WI38 (cell line): ENCODE measurements at regions not wholly inside any gene's neighbourhood (a gene's known extent, or its start where the extent isn't known, plus 50 kb on each side); places are given as distances from the start of the nearest gene placed in this dataset.

Experiments
- H3K4me3 ChIP-seq: 2 replicates; pipeline ENCODE4 v1.5.1; 2011; ENCODE audit warnings: low read depth, mild to moderate bottlenecking, control low read depth, low read length
- CTCF ChIP-seq: IDR thresholded peaks from 2 replicates; pipeline ENCODE4 v1.5.1; 2012; ENCODE audit warnings: low read depth, mild to moderate bottlenecking, control low read depth, low read length

DNA sequence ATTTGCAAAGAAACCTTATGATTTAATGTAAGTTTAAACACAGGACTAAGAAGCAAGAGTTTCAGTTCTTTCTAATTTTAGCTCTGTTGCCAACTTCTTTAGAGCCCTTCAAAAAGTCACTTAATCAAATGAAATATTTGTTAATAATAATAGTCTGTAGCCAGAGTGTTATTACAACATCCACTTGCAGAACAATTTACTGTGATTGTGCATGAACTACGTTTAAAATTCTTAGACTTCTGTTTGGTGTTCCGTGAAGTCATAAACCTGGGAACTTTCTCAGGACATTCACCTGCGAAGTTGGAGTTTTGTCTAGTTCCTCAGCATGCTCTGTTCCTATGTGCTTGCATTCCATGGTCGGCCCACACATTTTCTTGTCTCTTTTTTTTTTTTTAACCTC lies 244.0 kb upstream of the AVPR1A start:
- no peak overlapping the region for H3K4me3 ChIP-seq
- TF ChIP-seq CTCF: no peak

DNA sequence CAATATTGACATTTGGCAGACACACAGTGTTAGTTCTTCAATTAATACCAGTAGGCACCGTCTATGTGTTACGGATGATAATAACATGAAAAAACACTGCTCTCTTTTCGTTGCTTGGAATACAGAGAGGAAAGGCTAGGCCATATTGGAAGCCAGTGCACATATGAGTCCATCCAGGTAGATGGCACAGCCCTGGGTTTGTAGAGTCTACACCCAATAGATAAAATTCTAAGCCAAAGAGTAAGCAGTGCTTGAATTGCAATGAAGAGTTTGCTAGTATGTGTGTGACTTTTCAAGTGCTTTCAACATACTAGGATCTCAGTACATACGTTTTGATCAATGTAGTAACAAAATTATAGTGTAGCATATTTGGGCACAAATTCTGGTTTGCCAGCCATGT lies 243.3 kb upstream of the AVPR1A start:
- TF ChIP-seq CTCF: no peak
- no peak overlapping the region for H3K4me3 ChIP-seq

DNA sequence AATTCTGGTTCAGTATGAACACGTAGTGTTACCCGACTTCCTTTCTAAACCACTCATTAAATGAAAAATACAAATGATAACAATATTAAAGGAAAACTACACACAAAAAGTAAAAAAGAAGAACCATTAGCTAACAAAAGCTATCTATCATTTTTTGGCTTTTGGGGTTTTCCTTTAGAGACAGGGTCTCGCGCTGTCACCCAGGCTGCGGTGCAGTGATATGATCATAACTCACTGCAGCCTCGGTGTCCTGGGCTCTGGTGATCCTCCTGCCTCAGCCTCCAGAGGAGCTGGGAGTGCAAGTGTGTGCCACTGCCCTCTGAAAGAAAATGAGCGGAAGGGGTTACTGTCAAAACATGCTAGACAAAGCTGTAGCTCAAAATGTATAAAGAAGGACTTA lies 238.2 kb upstream of the AVPR1A start:
- no peak for TF ChIP-seq CTCF
- H3K4me3 ChIP-seq: no peak overlapping the region

GRCh38 chr12:63387771-63388170 lies 236.8 kb upstream of the AVPR1A start:
- H3K4me3 ChIP-seq: no peak overlapping the region
- no peak for TF ChIP-seq CTCF

GRCh38 chr12:63382930-63383329 lies 231.9 kb upstream of the AVPR1A start:
- no peak for TF ChIP-seq CTCF
- H3K4me3 ChIP-seq: no peak overlapping the region

GRCh38 chr12:63362791-63363190 lies 211.8 kb upstream of the AVPR1A start:
- H3K4me3 ChIP-seq: no peak overlapping the region

DNA sequence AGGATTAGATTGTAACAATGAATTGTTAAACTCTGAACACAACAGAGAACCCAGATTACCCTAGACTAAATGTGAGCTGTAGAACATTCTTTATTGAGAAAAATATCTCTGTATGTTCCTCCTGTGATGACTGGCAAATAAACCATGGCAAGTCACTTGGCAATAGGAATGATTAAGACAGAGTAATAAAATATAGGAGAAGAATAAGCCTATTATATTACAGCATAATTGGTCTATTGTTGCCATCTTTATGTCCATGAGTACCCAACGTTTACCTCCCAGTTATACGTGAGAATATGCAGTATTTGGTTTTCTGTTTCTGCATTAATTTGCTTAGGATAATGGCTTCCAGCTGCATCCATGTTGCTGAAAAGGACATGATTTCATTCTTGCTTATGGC lies 211.2 kb upstream of the AVPR1A start:
- no peak overlapping the region for H3K4me3 ChIP-seq
- TF ChIP-seq CTCF: no peak

More at GRCh38 chr12:63362791-63363190, 211.8 kb upstream of the AVPR1A start:
- TF ChIP-seq CTCF: no peak
